Endodermal cell (in vitro differentiated cells): ENCODE measurements at regions not wholly inside any gene's neighbourhood (a gene's known extent, or its start where the extent isn't known, plus 50 kb on each side); places are given as distances from the start of the nearest gene placed in this dataset.

Source experiments
- DNase-seq: peaks from one replicate; pipeline ENCODE4 v3.0.0-alpha.2; 2017
- H3K27ac ChIP-seq: 2 replicates; pipeline ENCODE4 v1.5.1; 2013; ENCODE audit warnings: mild to moderate bottlenecking, low read depth, low read length, moderate library complexity
- H3K27me3 ChIP-seq: 2 replicates; pipeline ENCODE4 v1.6.1; 2013; ENCODE audit warnings: mild to moderate bottlenecking, low read length, moderate library complexity; ENCODE audit not compliant: insufficient read depth, control insufficient read depth, poor library complexity, severe bottlenecking
- H3K36me3 ChIP-seq: 2 replicates; pipeline ENCODE4 v1.7.0; 2013; ENCODE audit warnings: mild to moderate bottlenecking, low read length, moderate library complexity; ENCODE audit not compliant: control insufficient read depth, insufficient read depth
- H3K4me1 ChIP-seq: one replicate; pipeline ENCODE4 v1.7.0; 2013; ENCODE audit warnings: low read length; ENCODE audit not compliant: control insufficient read depth, insufficient read depth
- H3K4me3 ChIP-seq: 2 replicates; pipeline ENCODE4 v1.5.1; 2013; ENCODE audit warnings: mild to moderate bottlenecking, low read length, moderate library complexity
- H3K9ac ChIP-seq: 2 replicates; pipeline ENCODE4 v1.6.1; 2013; ENCODE audit warnings: mild to moderate bottlenecking, low read length, moderate library complexity; ENCODE audit not compliant: poor library complexity, severe bottlenecking; ENCODE audit errors: extremely low read depth
- H3K9me3 ChIP-seq: 2 replicates; pipeline ENCODE4 v1.6.1; 2013; ENCODE audit warnings: mild to moderate bottlenecking, low read length, moderate library complexity; ENCODE audit not compliant: control insufficient read depth
- H3K27ac Mint-ChIP-seq: 2 replicates; pipeline ENCODE4 v1.8.0; 2020; ENCODE audit warnings: mixed read lengths
- H3K27me3 Mint-ChIP-seq: 2 replicates; pipeline ENCODE4 v1.8.0; 2021; ENCODE audit warnings: mild to moderate bottlenecking, mixed read lengths; ENCODE audit not compliant: insufficient read depth
- H3K36me3 Mint-ChIP-seq: 2 replicates; pipeline ENCODE4 v1.8.0; 2020; ENCODE audit warnings: low read depth, mixed read lengths
- H3K4me1 Mint-ChIP-seq: 2 replicates; pipeline ENCODE4 v1.8.0; 2020; ENCODE audit warnings: mixed read lengths
- H3K4me3 Mint-ChIP-seq: 2 replicates; pipeline ENCODE4 v1.8.0; 2020; ENCODE audit warnings: mild to moderate bottlenecking, moderate library complexity, mixed read lengths
- H3K9me3 Mint-ChIP-seq: 2 replicates; pipeline ENCODE4 v1.8.0; 2020; ENCODE audit warnings: mild to moderate bottlenecking, mixed read lengths
- WGBS, 2 experiments: methylation state at CpG; one replicate each; pipeline versions ENCODE4 v1.1.5 to v1.1.7; 2013; ENCODE audit warnings: missing lambda C conversion rate in 2 of 2, mixed read lengths in 1 of 2; ENCODE audit not compliant: insufficient coverage in 1 of 2, insufficient read length in 1 of 2; 5-methylcytosine and 5-hydroxymethylcytosine counted together
- TF ChIP-seq, protein P1 (sequence below): fragments of 200-600 bp; sonication (generic); conservative IDR thresholded peaks from 2 replicates; pipeline ENCODE4 v1.5.0; 2021; ENCODE audit warnings: antibody characterized with exemption, mild to moderate bottlenecking

DNA sequence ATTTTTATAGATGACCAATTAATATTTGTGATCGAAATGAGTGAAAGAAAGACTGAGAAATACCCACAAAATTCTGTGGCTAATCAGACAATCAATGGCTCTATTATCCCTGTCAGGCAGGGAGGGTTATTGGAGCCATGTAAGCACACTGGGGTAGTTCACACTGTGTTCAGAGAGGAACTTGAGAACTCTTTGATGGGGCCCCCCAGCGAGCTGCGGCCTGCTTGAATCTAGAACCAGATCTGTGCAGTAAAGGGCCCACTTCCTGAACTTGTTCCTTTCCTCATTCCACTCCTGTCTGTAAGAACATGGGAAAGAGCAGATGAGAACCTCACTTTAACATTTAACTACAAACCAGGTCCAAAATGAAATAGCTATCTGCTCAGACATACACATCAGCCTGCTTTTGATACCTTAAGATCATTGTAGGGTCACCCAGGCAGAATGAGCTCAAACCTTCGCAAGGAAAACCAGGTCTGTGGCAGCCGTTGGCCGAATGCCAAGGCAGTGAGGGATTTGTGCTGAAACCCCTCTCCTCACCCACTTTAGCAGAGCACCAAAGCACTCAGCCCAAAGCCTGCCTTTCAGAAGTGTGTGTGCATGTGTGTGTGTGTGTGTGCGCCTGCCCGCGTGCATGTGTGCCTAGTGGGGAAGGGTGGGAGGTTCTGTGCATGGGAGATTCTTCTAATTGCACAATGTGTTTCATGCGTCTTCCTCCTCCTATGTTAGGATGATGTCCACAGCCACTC, 365.6 kb upstream of the MGMT start:
- TF ChIP-seq, protein P1, sequence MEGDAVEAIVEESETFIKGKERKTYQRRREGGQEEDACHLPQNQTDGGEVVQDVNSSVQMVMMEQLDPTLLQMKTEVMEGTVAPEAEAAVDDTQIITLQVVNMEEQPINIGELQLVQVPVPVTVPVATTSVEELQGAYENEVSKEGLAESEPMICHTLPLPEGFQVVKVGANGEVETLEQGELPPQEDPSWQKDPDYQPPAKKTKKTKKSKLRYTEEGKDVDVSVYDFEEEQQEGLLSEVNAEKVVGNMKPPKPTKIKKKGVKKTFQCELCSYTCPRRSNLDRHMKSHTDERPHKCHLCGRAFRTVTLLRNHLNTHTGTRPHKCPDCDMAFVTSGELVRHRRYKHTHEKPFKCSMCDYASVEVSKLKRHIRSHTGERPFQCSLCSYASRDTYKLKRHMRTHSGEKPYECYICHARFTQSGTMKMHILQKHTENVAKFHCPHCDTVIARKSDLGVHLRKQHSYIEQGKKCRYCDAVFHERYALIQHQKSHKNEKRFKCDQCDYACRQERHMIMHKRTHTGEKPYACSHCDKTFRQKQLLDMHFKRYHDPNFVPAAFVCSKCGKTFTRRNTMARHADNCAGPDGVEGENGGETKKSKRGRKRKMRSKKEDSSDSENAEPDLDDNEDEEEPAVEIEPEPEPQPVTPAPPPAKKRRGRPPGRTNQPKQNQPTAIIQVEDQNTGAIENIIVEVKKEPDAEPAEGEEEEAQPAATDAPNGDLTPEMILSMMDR, result no peak

DNA sequence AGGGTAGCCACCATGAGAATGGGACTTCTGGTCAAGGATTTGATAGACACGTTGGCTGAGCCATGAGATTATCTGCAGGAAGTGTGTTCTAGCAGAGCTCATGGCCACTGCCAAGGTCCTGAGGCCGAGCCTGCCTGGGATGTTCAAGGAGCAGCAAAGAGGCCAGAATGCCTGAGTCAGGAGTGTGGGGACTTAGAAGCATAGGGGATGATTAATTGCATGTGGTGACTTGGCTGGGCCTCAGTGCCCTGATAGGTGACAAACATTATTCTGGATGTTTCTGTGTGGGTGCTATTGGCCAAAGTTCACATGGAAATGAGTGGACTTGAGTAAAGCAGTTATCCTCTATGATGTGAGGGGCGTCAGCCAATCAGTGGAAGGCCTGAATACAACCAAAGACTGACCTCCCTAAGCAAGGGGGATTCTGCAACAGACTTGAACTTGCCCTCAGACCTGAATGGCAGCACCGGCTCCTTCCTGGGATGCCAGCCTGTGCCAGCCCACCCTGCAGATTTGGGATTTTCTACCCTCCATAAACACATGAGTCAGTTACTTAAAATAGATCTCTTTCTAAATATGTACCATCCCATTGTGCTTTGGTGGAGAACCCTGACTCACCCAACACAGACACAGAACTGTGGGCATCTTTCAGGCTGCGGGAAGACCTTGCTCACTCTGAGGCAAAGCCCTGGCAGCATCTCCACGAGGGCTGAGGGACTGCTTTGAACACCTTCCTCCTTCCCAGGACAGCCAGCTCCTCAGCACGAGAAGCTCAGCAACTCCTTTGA, 363.9 kb upstream of the MGMT start:
- Mint-ChIP-seq H3K9me3 (no peaks in the 10 kb centered on the region), H3K4me3 (no peak overlapping the region), H3K4me1 (no peaks in the 10 kb centered on the region), H3K27ac (no peak overlapping the region), H3K36me3 (no peaks in the 10 kb centered on the region), H3K27me3 (no peaks in the 10 kb centered on the region)
- Histone ChIP-seq H3K27me3 (no peaks in the 10 kb centered on the region), H3K4me1 (no peaks in the 10 kb centered on the region), H3K36me3 (no peaks in the 10 kb centered on the region), H3K9me3 (no peaks in the 10 kb centered on the region), H3K27ac (no peak overlapping the region), H3K4me3 (no peak overlapping the region), H3K9ac (no peak overlapping the region)
- DNase-seq, result no peak
- TF ChIP-seq, protein P1, result no peak
- WGBS, 2 experiments, result 83 to 89% methylated on average over 3 to 7 of the region's 7 CpGs

More for the DNA sequence above, 365.6 kb upstream of the MGMT start:
- H3K36me3 Mint-ChIP-seq, result no peaks in the 10 kb centered on the region
- no peaks in the 10 kb centered on the region for H3K9me3 Mint-ChIP-seq
- Histone ChIP-seq H3K27me3 (no peaks in the 10 kb centered on the region), H3K27ac (no peak overlapping the region), H3K4me3 (no peak overlapping the region), H3K9ac (no peak overlapping the region), H3K4me1 (no peaks in the 10 kb centered on the region), H3K36me3 (no peaks in the 10 kb centered on the region), H3K9me3 (no peaks in the 10 kb centered on the region)
- WGBS, 2 experiments, result 91 to 93% methylated on average over 5 to 10 of the region's 10 CpGs
- DNase-seq, result no peak
- H3K4me1 Mint-ChIP-seq, result no peaks in the 10 kb centered on the region
- H3K27ac Mint-ChIP-seq, result no peak overlapping the region
- no peak overlapping the region for H3K4me3 Mint-ChIP-seq
- H3K27me3 Mint-ChIP-seq, result no peaks in the 10 kb centered on the region

- Histone ChIP-seq H3K4me3 (no peak overlapping the region), H3K27ac (no peak overlapping the region), H3K27me3 (no peaks in the 10 kb centered on the region), H3K36me3 (no peaks in the 10 kb centered on the region), H3K9me3 (no peaks in the 10 kb centered on the region), H3K9ac (no peak overlapping the region), H3K4me1 (no peaks in the 10 kb centered on the region)
- Mint-ChIP-seq H3K4me3 (no peak overlapping the region), H3K4me1 (no peaks in the 10 kb centered on the region), H3K27me3 (no peaks in the 10 kb centered on the region), H3K36me3 (no peaks in the 10 kb centered on the region), H3K9me3 (no peaks in the 10 kb centered on the region), H3K27ac (no peak overlapping the region)
- 77 to 81% methylated on average over 9 of the region's 9 CpGs for WGBS, 2 experiments
- no peak for DNase-seq
- TF ChIP-seq, protein P1, result no peak
Measured at GRCh38 chr10:129104266-129105045, 362.6 kb upstream of the MGMT start.
